HepG2 (cell line): ENCODE measurements at regions not wholly inside any gene's neighbourhood (a gene's known extent, or its start where the extent isn't known, plus 50 kb on each side); places are given as distances from the start of the nearest gene placed in this dataset.

Source experiments
- DPF2 ChIP-seq: sonication (generic); formaldehyde crosslinking; IDR thresholded peaks from 2 replicates; pipeline ENCODE4 v1.4.0; 2020; ENCODE audit warnings: mild to moderate bottlenecking, low read depth, missing genetic modification reagents, borderline replicate concordance
- EP300 ChIP-seq, 3 experiments: sonication (generic) in 1 of 3; formaldehyde crosslinking in 1 of 3; IDR thresholded peaks; 2 replicates each; pipeline versions ENCODE4 v1.5.1 to v1.6.1; 2011 to 2020; ENCODE audit warnings: low read depth in 2 of 3, low read length in 2 of 3, borderline replicate concordance in 1 of 3, improper control_type of control experiment in 1 of 3, mild to moderate bottlenecking in 1 of 3, missing genetic modification reagents in 1 of 3, moderate library complexity in 1 of 3
- HNRNPL ChIP-seq: fragments of 200-400 bp; formaldehyde crosslinking; IDR thresholded peaks from 2 replicates; pipeline ENCODE4 v1.6.1; 2017; ENCODE audit warnings: mild to moderate bottlenecking, low read depth, low read length
- KAT8 ChIP-seq: IDR thresholded peaks from 2 replicates; pipeline ENCODE4 v1.6.1; 2016; ENCODE audit warnings: missing genetic modification reagents, missing compliant biosample characterization
- MYC ChIP-seq: sonication (generic); formaldehyde crosslinking; IDR thresholded peaks from 2 replicates; pipeline ENCODE4 v1.9.0; 2021; ENCODE audit warnings: missing genetic modification reagents, borderline replicate concordance
- POLR2A ChIP-seq, 2 experiments: IDR thresholded peaks; 2 replicates each; pipeline ENCODE4 v1.6.1; 2011; ENCODE audit warnings: low read depth in 2 of 2, low read length in 2 of 2, mild to moderate bottlenecking in 1 of 2, moderate library complexity in 1 of 2; ENCODE audit not compliant: insufficient read depth in 1 of 2
- REXO4 ChIP-seq: sonication (generic); formaldehyde crosslinking; IDR thresholded peaks from 2 replicates; pipeline ENCODE4 v1.8.0; 2022; ENCODE audit warnings: missing genetic modification reagents, mild to moderate bottlenecking, borderline replicate concordance
- SIX1 ChIP-seq: sonication (generic); formaldehyde crosslinking; IDR thresholded peaks from 2 replicates; pipeline ENCODE4 v1.4.0; 2020; ENCODE audit warnings: missing genetic modification reagents, borderline replicate concordance
- TF ChIP-seq, protein P1 (sequence below): sonication (generic); formaldehyde crosslinking; IDR thresholded peaks from 2 replicates; pipeline ENCODE4 v1.4.0; 2020; ENCODE audit warnings: missing genetic modification reagents, borderline replicate concordance
- TF ChIP-seq, protein P2 (sequence below): sonication (generic); formaldehyde crosslinking; IDR thresholded peaks from 2 replicates; pipeline ENCODE4 v1.4.0; 2020; ENCODE audit warnings: missing genetic modification reagents
- TF ChIP-seq, protein P3 (sequence below): sonication (generic); formaldehyde crosslinking; IDR thresholded peaks from 2 replicates; pipeline ENCODE4 v1.5.0; 2020; ENCODE audit warnings: mild to moderate bottlenecking, missing genetic modification reagents, moderate library complexity

DNA sequence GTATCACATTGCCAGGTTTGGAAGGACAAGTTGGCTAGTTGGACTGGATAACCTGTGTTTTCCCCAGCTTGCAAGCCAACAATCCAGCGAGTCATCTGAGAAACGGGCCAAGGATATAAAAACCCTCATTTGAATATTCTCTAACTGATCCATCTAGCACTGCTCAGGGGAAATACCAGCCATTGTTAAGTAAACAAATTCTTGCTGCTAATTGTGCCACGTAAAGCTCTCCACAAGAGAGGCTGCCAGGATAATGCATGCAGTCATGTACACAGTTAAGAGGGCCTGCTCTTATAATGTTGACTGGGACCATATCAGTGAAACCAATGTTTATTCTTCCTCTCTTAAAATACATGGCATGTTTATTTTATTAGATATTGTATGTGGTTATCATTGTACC is 663.2 kb upstream of the SGCG start:
- TF ChIP-seq MYC (CRISPR knock-in tag) (no peak), HNRNPL (no peak), SIX1 (CRISPR knock-in tag) (no peak), EP300 (IDR thresholded peaks at IDR 0.05; ENCODE audit: low read depth in 2 of 2, low read length in 2 of 2) (no peak), EP300 (CRISPR knock-in tag; IDR thresholded peaks at IDR 0.05; ENCODE audit: borderline replicate concordance) (no peak), REXO4 (CRISPR knock-in tag) (no peak), DPF2 (CRISPR knock-in tag) (no peak), KAT8 (CRISPR knock-in tag) (no peak), POLR2A (IDR thresholded peaks at IDR 0.05; ENCODE audit: insufficient read depth in 1 of 2, low read depth in 2 of 2, low read length in 2 of 2) (no peak)
- TF ChIP-seq, protein P1, sequence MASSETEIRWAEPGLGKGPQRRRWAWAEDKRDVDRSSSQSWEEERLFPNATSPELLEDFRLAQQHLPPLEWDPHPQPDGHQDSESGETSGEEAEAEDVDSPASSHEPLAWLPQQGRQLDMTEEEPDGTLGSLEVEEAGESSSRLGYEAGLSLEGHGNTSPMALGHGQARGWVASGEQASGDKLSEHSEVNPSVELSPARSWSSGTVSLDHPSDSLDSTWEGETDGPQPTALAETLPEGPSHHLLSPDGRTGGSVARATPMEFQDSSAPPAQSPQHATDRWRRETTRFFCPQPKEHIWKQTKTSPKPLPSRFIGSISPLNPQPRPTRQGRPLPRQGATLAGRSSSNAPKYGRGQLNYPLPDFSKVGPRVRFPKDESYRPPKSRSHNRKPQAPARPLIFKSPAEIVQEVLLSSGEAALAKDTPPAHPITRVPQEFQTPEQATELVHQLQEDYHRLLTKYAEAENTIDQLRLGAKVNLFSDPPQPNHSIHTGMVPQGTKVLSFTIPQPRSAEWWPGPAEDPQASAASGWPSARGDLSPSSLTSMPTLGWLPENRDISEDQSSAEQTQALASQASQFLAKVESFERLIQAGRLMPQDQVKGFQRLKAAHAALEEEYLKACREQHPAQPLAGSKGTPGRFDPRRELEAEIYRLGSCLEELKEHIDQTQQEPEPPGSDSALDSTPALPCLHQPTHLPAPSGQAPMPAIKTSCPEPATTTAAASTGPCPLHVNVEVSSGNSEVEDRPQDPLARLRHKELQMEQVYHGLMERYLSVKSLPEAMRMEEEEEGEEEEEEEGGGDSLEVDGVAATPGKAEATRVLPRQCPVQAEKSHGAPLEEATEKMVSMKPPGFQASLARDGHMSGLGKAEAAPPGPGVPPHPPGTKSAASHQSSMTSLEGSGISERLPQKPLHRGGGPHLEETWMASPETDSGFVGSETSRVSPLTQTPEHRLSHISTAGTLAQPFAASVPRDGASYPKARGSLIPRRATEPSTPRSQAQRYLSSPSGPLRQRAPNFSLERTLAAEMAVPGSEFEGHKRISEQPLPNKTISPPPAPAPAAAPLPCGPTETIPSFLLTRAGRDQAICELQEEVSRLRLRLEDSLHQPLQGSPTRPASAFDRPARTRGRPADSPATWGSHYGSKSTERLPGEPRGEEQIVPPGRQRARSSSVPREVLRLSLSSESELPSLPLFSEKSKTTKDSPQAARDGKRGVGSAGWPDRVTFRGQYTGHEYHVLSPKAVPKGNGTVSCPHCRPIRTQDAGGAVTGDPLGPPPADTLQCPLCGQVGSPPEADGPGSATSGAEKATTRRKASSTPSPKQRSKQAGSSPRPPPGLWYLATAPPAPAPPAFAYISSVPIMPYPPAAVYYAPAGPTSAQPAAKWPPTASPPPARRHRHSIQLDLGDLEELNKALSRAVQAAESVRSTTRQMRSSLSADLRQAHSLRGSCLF (CRISPR knock-in tag): no peak
- TF ChIP-seq, protein P2, sequence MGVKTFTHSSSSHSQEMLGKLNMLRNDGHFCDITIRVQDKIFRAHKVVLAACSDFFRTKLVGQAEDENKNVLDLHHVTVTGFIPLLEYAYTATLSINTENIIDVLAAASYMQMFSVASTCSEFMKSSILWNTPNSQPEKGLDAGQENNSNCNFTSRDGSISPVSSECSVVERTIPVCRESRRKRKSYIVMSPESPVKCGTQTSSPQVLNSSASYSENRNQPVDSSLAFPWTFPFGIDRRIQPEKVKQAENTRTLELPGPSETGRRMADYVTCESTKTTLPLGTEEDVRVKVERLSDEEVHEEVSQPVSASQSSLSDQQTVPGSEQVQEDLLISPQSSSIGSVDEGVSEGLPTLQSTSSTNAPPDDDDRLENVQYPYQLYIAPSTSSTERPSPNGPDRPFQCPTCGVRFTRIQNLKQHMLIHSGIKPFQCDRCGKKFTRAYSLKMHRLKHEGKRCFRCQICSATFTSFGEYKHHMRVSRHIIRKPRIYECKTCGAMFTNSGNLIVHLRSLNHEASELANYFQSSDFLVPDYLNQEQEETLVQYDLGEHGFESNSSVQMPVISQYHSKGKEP: no peak
- TF ChIP-seq, protein P3, sequence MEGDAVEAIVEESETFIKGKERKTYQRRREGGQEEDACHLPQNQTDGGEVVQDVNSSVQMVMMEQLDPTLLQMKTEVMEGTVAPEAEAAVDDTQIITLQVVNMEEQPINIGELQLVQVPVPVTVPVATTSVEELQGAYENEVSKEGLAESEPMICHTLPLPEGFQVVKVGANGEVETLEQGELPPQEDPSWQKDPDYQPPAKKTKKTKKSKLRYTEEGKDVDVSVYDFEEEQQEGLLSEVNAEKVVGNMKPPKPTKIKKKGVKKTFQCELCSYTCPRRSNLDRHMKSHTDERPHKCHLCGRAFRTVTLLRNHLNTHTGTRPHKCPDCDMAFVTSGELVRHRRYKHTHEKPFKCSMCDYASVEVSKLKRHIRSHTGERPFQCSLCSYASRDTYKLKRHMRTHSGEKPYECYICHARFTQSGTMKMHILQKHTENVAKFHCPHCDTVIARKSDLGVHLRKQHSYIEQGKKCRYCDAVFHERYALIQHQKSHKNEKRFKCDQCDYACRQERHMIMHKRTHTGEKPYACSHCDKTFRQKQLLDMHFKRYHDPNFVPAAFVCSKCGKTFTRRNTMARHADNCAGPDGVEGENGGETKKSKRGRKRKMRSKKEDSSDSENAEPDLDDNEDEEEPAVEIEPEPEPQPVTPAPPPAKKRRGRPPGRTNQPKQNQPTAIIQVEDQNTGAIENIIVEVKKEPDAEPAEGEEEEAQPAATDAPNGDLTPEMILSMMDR (CRISPR knock-in tag): no peak
